GM13976 (cell line): ENCODE measurements at regions not wholly inside any gene's neighbourhood (a gene's known extent, or its start where the extent isn't known, plus 50 kb on each side); places are given as distances from the start of the nearest gene placed in this dataset.

Experiments
- DNase-seq: peaks from one replicate; pipeline ENCODE4 v3.0.0; 2012; ENCODE audit warnings: low spot score
- CTCF ChIP-seq: IDR thresholded peaks from 2 replicates; pipeline ENCODE4 v1.5.1; 2012; ENCODE audit warnings: borderline replicate concordance, mild to moderate bottlenecking; ENCODE audit not compliant: insufficient read depth; ENCODE audit errors: extremely low read depth, missing control alignments, control extremely low read depth
- in situ Hi-C: fragments of 300-500 bp; cut with MboI; formaldehyde crosslinking; loops from one replicate; pipeline ENCODE4 v1.12.0; 2022; ENCODE audit warnings: low sequenced_read_pairs, mixed read lengths, inconsistent platforms; ENCODE audit not compliant: unreplicated experiment

- in situ Hi-C loops: no loop called here
- no peak for DNase-seq
- no peak for TF ChIP-seq CTCF
Observed at GRCh38 chr6:68237205-68237604, 397.9 kb upstream of the ADGRB3 start.

GRCh38 chr6:68235326-68235784, 399.7 kb upstream of the ADGRB3 start:
- no peak for DNase-seq
- TF ChIP-seq CTCF: no peak
- in situ Hi-C loops: no loop called here

GRCh38 chr6:68233623-68234022, 401.5 kb upstream of the ADGRB3 start:
- in situ Hi-C loops: no loop called here
- DNase-seq: no peak
- TF ChIP-seq CTCF: no peak

GRCh38 chr6:68229566-68229965, 405.5 kb upstream of the ADGRB3 start:
- TF ChIP-seq CTCF: no peak
- in situ Hi-C loops: no loop called here

GRCh38 chr6:68226460-68226859, 408.6 kb upstream of the ADGRB3 start:
- TF ChIP-seq CTCF: peak; percentile 15
- in situ Hi-C loops: no loop called here
- DNase-seq: no peak

More at GRCh38 chr6:68229566-68229965, 405.5 kb upstream of the ADGRB3 start:
- no peak for DNase-seq

- in situ Hi-C loops: no loop called here
- no peak for TF ChIP-seq CTCF
- DNase-seq: no peak
Observed at GRCh38 chr6:68225729-68226128, 409.4 kb upstream of the ADGRB3 start.
